CD4-positive, alpha-beta T cell treated with Interleukin-10 for 1 hour (primary cell): ENCODE measurements at regions not wholly inside any gene's neighbourhood (a gene's known extent, or its start where the extent isn't known, plus 50 kb on each side); places are given as distances from the start of the nearest gene placed in this dataset.

Source experiments
- DNase-seq: peaks from one replicate; pipeline ENCODE4 v3.0.0-alpha.2; 2020

DNA sequence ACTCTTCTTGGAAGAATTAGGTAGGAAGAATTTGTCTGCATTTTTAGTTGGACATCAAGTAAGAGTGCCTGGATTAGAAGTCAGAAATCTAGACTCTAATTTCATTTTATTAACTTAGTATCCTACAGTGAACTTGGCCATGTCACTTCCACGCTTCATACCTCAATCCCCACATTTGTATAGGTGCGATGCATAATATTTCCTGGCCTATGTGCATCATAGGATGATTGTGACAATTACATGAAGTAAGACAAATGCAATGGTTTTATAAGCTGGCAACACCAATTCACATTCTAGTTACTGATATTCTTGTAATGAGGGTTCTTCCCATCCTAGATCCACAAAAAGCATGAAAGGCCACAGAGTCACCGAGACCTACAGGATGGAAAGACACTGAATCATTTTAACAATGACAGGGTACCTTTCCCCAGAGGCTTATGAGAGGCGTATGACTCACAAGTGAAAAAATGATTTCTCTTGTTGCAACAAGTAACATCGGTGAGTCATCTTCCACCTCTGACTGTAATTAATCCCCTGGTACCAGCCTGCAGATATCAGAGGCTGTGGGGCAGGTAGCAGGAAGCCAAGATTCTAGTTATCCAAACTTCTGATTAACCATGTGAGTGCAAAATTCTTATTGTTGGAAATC lies 56.0 kb upstream of the OR5AK2 start:
- DNase-seq: no peak

- DNase-seq: no peak
Measured at GRCh38 chr11:56923116-56923515, 65.6 kb upstream of the OR5AK2 start.

GRCh38 chr11:56922421-56922820 lies 66.3 kb upstream of the OR5AK2 start:
- no peak for DNase-seq

DNA sequence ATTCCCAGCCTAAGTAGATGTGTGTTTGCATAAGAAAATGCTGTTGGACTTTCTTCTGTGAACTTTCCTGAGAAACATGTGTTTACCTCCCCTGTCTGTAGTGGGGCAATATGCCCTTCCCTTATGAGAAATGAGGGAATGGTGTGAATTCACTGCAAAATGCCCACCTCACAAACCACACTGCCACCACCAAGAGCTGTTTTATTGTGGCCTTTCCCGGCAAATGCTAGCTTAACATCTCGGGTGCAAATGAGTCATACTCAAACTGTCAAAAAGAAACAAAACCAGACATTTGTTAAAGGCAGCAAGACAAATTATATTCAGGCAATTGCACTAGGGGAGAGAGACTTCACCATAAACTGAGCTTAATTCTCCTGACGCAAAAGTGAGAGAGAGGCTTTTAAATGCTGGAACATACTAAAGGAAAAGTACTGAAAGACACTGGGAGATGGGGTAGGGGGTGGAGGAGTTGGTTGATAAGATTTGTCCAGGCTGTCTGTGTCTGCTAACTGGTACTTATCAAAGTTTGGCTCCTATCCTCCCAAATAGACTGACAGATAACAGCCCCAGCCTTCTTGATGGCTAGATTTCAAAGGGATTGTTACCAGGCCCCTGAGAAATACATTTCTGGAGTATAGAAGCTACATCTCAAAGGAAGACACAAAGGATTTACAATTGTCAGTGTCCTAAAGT lies 70.9 kb upstream of the OR5AK2 start:
- no peak for DNase-seq

GRCh38 chr11:56916587-56916986 lies 72.1 kb upstream of the OR5AK2 start:
- DNase-seq: no peak

GRCh38 chr11:56916162-56916561 lies 72.6 kb upstream of the OR5AK2 start:
- no peak for DNase-seq

DNA sequence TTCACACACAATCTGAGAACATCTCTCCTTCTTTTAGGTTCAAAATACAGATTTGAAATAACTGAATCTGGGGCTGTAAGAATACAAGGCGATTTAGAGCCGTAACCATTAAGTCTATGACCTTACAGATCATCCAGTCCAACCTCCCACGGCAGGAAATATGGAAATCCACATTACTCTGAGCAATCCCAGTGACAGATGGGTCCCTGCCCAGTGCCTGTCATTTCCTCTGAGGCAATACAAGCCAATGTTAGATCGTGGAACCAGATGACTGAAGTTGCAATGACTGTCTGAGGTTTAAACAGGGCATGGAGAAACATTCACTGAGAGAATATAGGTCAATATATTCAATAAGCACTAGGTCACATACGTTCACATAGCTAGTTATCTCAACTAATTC lies 77.4 kb upstream of the OR5AK2 start:
- DNase-seq: no peak

DNA sequence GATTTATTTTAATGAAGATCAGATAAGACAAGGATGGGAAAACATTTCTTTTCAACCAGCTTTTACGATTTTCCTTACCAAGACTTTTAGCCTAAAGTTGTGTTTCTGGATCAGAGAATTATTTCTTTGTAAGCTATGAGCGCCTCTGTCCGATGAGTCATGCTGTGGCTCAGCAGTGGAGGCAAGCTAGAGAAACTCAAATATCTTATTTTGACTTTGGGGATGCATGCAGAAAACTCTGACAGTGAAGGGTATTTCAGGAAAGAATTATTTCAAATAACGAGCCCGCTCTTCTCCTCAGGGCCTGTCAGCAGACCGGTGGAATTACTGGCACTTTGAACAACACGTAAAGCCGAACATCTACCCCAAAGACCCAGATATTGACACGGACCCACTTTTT lies 77.9 kb upstream of the OR5AK2 start:
- DNase-seq: no peak

- DNase-seq: no peak
Measured at GRCh38 chr11:56910046-56910773, 78.5 kb upstream of the OR5AK2 start.

- DNase-seq: no peak
Measured at GRCh38 chr11:56909563-56909962, 79.2 kb upstream of the OR5AK2 start.

DNA sequence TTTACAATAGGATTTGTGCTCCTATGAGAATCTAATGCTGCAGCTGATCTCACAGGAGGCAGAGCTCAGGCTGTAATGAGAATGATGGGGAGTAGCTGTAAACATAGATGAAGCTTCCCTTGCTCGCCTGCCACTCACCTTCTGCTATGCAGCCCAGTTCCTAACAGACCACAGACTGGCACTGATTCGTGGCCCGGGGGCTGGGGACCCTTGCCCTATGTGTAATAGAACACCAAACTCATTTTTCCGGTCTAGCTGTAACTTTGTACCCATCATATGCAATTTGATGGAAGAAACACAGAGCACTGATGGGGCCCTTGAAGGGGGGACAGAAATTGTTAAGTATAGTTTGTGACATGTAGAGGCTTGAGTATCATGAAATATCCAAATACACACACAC lies 79.6 kb upstream of the OR5AK2 start:
- no peak for DNase-seq

- no peak for DNase-seq
Measured at GRCh38 chr11:56906683-56907148, 82.0 kb upstream of the OR5AK2 start.

GRCh38 chr11:56905936-56906335 lies 82.8 kb upstream of the OR5AK2 start:
- DNase-seq: no peak

DNA sequence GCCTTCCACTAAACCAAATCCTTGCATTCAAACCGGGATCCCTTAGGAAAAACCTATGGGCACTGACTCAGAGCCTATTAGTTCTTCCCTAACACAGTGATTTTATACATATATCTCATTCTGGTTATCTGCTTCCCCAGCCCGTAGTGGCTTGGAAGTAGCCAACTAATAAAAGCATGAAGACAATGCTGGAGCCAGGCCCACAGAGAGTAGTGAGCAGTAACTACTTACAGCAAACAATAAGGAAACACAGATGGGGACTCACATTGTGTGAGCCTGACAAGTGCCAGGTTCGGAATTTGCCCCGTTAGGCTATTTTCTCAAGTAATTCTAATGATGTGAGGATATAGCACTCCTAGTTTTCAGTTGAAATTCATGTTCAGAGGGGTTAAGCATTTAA lies 83.3 kb upstream of the OR5AK2 start:
- DNase-seq: no peak

- DNase-seq: no peak
Measured at GRCh38 chr11:56898856-56899255, 89.9 kb upstream of the OR5AK2 start.

GRCh38 chr11:56890584-56891305 lies 98.0 kb upstream of the OR5AK2 start:
- no peak for DNase-seq

DNA sequence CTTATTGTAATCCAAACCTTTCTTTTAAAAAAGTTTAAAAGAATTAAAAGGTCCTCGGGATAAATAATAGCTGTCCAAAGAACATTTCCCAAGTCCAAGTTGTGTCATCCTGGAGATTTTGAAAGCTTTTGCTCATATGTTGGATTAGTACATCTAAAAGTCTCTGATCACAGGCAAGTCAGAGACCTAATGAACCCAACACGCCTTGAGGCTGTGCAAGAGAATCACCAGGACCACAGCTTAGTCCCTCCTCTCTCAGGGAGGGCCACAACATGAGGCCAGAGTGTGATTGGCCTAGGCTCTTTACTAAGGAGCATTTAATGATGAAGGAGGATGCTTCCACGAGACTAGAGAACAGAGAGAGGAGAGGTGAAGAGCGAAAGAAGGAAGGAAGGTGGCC lies 98.7 kb upstream of the OR5AK2 start:
- DNase-seq: no peak

GRCh38 chr11:56887940-56888339 lies 100.8 kb upstream of the OR5AK2 start:
- DNase-seq: no peak

- DNase-seq: no peak
Measured at GRCh38 chr11:56886455-56886854, 102.3 kb upstream of the OR5AK2 start.

DNA sequence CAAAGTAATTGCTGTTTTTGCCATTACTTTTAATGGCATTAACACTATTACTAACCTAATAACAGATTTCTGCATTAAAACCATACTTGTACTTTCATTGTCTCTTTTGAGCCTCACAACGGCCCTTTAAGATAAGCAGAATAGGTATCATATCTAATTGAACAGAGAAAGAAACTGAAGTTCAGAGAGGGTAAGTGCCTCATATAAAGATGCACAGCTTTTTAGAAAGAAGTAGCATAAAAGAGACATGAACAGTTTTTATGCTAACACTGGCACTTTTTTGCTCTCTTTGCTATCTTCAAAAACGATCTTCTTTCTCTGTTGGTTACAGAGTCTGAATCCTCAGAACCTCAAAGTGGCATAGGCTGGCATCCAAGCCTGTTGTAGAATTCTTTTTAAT lies 102.9 kb upstream of the OR5AK2 start:
- no peak for DNase-seq

DNA sequence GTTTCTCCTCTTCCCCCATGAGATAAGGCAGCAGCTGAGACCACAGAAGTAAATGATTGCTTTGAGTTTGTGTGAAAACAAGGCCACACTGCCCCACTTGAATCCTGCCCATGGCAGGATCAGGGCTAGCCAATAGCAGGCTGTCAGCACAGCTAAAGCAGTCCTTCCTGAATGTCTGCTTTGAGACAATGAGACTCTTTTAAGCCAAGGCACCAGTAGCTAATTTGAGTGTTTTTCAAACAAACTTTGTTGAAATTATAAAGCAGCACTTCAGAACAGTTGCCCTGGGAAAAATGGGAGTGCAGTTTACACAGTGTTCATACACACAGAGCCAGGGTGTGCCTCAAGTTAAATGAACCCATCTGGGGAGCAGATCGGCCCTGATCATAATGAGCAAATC lies 103.5 kb upstream of the OR5AK2 start:
- DNase-seq: no peak

- DNase-seq: no peak
Measured at GRCh38 chr11:56883371-56883987, 105.2 kb upstream of the OR5AK2 start.
